GM21360 (cell line): ENCODE measurements at regions not wholly inside any gene's neighbourhood (a gene's known extent, or its start where the extent isn't known, plus 50 kb on each side); places are given as distances from the start of the nearest gene placed in this dataset.
"Not testable (repeated sequence)": the region's sequence is repeated elsewhere in the genome, so short reads cannot be mapped to it uniquely, and the experiment has no call there.

ENCODE experiments used
- ATAC-seq: cut with Tn5 transposase; IDR thresholded peaks from one replicate; pipeline ENCODE4 v1.9.1; 2021; ENCODE audit warnings: mild to moderate bottlenecking, moderate library complexity; ENCODE audit not compliant: unreplicated experiment

DNA sequence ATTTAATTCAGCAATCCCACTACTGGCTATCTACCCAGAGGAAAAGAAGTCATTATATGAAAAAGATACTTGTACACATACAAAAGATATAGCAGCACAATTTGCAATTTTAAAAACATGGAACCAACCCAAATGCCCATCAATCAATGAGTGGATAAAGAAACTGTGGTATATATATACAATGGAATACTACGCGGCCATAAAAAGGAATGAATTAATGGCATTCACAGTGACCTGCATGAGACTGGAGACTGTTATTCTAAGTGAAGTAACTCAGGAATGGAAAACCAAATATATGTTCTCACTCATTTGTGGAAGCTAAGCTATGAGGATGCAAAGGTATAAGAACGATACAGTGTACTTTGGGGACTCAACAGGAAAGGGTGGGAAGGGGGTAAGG lies 102.8 kb upstream of the KCNMA1 start:
- ATAC-seq = not testable (repeated sequence)

DNA sequence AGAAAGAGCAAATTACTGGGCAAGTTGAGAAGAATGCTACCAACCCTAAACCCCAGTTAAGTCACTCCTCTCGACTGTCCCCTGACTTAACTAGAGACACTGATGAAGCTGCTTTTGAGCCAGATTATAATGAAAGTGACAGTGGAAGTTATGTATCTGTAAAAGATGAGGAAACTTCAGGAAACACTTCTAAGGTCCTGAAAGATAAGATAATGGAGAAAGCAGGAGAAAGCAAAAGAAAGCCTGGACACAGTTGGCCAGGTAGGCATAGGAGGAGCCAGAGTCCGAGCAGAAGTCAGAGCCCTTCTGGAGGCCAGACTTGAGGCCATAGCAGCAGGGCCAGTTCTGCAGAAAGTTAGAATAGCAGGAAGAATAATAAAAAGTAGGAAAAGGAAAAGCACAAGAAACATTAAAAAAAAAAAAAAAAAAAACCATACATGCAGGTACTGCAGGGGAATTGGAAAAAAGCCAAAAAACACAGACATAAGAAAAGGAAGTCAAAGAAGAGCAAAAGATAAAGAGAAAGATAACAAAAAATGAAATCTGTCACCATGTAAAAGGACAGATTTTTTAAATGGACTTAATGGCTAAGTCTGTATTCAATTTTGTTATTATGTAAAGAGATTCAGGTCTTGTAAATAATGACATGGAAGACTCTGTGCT lies 101.0 kb upstream of the KCNMA1 start:
- no peak for ATAC-seq

DNA sequence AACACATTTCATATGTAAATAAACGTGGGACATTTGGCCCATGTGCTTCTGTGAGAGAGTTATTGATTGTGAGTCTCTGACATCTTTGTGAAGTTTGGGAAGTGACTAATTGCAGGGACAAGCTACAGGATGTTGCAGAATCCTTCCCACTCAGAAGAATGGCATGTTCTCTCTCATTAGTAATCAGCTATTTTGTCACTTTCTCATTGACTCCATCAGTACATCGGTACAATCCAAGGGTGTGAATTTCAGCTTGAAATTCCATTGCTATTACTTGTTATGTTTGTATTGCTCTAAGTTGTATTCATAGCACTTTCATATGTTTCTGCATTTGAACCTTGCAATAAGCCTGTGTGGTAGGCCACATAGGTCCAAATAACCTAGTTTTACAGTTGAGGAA lies 100.0 kb upstream of the KCNMA1 start:
- ATAC-seq = no peak

DNA sequence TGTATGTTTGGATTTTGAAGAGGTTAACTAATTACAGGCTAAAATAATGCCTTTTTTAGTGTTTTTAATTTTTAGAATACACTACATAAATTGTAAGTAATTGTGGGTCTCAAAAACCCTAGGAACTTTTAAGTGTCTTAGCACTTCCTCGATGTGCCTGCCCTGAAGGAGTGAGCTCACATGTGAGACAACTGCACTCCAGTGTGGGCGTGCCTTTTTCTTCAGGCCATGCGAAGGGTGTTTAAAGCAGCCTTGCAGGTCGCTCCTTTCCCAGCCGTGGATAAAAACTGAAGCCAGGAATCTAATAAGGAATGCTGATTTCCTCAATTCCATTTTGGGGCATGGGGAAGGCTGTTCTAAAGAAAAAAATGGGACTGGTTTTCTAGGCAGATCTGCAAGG lies 97.5 kb upstream of the KCNMA1 start:
- not testable (repeated sequence) for ATAC-seq

DNA sequence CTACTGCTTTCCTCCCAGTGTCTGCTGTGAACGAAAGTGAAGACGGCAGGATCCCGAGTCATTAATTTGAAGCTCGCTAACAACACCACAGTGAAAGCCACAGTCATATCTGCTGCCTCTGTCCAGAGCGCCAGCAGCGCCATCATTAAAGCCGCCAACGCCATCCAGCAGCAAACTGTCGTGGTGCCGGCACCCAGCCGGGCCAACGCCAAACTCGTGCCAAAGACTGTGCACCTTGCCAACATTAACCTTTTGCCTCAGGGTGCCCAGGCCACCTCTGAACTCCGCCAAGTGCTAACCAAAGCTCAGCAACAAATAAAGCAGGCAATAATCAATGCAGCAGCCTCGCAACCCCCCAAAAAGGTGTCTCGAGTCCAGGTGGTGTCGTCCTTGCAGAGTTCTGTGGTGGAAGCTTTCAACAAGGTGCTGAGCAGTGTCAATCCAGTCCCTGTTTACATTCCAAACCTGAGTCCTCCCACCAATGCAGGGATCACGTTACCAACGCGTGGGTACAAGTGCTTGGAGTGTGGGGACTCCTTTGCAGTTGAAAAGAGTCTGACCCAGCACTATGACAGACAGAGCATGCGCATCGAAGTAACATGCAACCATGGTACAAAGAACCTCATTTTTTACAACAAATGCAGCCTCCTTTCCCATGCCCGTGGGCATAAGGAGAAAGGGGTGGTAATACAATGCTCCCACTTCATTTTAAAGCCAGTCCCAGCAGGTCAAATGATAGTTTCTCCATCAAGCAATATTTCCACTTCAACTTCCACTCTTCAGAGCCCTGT lies 94.8 kb upstream of the KCNMA1 start:
- ATAC-seq = no peak

DNA sequence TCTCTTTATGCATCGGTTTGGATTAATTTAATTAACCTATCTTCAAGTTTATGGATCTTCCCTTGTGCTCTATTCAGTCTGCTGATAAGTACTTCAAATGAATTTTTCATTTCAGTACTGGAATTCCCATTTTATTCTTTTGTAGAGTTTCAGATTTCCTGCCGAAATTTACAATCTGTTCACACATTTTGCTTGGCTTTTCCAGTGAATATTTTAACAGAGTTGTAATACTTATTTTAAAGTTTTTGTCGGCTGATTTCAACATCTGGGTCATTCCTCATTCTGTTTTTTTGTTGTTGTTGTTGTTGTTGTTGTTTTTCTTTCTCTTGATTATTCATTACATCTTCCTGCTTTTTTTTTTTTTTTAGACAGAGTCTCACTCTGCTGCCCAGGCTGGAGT lies 89.9 kb upstream of the KCNMA1 start:
- ATAC-seq = no peak

DNA sequence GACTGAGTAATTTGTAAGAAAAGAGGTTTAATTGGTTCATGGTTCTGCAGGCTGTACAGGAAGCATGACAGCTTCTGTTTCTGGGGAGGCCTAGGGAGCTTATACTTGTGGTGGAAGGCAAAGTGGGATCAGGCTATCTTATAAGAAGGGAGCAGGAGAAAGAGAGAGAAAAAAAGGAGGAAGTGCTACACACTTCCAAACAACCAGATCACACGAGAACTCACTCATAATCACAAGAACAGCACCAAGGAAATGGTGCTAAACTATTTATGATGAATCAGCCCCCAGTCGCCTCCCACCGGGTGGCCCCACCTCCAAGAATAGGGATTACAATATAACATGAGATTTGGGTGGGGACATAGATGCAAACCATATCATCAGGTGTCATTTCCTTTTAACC lies 89.1 kb upstream of the KCNMA1 start:
- no peak for ATAC-seq

DNA sequence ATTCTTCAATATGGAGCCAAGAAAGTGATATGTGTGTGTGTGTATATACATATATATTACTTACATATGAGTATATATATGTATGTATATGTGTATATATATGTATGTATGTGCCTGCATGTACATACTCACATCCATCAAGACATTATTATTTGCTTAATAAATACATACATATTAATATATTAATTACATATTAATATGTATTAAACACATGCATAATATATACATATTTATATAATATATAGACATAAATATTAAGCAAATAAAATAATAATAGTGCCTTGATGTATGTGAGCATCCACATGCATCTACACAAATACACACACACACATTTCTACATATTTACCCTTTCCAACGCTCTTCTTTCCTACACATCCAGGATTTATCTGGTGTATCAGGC lies 88.7 kb upstream of the KCNMA1 start:
- ATAC-seq = no peak

DNA sequence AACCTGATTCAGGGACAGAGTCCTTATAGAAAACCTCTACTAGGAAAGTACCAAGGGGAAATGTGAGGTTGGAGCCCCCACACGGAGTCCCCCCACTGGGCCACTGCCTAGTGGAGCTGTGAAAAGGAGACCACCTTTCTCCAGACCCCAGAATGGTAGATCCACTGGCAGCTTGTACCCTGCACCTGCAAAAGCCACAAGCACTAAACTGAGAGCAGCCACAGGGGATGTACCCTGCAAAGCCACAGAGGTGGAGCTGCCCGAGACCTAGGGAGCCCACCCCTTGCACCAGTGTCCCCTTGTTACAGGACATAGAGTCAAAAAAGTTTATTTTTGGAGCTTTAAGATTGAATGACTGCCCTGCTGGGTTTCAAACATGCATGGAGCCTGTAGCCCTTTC lies 87.2 kb upstream of the KCNMA1 start:
- ATAC-seq = no peak

DNA sequence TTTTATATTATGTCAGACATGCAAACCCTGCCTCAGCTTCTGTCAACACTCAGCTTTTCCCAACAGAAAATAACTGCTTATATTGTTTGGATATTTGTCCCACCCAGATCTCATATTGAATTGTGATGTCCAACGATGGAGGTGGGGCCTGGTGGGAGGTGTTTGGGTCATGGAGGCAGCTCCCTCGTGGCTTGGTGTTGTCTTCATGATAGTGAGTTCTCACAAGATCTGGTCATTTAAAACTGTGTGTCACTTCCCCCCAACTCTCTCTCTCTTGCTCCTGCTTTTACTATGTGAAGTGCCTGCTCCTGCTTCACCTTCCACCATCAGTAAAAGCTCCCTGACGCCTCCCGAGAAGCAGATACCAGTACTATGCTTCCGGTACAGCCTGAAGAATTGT lies 85.8 kb upstream of the KCNMA1 start:
- ATAC-seq = no peak

DNA sequence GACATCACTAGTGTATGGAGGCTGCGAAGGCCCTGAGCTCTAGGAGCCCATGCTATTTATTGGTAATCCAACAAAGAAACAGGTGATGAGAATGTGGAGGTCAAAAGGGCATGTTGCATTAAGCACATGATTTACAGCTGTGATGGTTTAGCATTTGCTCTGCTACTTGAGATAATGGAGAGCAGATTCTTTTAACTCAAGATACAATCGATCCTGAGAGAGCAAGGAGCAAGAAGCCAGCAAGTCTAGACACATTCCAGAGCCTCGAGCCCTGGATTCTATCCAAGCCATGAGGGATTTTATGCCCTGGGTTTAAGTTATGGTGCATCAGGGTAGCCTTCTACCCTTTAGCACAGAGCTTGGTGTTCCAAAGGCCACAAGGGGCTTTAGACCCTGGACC lies 85.3 kb upstream of the KCNMA1 start:
- not testable (repeated sequence) for ATAC-seq

DNA sequence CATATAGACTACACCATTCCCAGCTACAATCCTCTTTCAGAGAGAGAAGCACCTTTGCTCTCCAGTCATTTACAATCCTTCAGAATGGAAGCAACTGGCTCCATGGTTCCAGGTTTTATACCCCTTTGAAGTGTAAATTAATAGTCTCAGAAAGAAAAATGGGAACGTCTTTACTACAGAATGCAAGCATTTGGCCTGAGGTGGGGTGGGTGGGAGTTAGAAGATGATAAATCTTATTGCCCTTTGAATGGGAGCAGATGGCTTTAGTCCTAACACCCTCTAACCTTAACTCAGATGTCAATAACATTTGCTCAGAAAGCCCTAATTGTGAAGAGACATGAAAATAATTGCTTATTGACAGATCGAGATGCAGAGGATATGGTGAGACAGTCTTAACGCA lies 84.2 kb upstream of the KCNMA1 start:
- no peak for ATAC-seq

DNA sequence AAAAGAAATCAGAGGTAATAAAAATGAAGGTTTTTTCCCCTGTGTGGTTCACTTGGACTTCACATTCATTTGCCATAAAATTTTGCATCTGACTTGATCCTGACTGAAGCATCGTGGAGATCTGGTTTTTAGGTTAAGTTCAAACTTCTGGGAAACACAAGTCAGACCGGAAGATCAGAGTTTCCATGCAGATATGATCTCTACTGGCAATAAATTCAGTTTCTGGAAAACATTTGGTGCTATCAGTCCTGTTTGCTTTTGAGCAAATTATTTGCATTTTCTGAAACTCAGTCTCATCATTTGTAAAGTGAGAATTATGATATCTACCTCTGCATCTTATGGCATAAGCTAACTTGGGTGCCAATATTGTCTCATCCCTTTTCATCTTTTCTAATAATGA lies 81.3 kb upstream of the KCNMA1 start:
- no peak for ATAC-seq

DNA sequence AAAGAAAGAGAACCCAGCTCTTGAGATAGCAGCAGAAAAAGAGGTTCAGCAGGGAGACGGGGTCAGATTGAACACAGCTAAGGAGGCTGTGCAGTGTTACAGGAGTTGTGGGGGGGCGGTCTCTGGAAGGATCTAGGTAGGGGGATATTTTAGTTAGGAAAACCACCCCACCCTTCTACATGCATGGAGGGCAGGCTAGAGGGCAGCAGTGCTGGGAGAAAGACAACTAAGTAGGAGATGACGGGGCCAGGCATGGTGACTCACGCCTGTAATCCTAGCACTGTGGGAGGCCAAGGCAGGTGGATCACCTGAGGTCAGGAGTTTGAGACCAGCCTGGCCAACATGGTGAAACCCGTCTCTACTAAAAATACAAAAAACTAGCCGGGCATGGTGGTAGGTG lies 80.7 kb upstream of the KCNMA1 start:
- ATAC-seq = not testable (repeated sequence)

DNA sequence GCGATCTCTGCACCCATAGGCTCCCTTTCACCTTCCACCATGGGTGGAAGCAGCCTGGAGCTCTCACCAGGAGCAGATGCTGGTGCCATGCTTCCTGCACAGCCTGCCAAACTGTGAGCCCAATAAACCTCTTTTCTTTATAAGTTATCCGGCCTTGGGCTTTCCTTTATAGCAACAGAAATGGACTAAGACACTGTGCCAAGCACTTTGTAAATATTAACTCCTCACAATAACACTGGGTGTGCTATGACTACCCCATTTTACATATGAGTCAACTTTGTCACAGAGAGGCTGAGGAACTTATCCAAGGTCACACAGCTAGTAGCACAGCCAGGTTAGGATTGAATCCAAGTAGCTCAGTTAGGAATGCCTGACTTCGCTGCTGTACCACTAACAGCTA lies 79.7 kb upstream of the KCNMA1 start:
- ATAC-seq = no peak

DNA sequence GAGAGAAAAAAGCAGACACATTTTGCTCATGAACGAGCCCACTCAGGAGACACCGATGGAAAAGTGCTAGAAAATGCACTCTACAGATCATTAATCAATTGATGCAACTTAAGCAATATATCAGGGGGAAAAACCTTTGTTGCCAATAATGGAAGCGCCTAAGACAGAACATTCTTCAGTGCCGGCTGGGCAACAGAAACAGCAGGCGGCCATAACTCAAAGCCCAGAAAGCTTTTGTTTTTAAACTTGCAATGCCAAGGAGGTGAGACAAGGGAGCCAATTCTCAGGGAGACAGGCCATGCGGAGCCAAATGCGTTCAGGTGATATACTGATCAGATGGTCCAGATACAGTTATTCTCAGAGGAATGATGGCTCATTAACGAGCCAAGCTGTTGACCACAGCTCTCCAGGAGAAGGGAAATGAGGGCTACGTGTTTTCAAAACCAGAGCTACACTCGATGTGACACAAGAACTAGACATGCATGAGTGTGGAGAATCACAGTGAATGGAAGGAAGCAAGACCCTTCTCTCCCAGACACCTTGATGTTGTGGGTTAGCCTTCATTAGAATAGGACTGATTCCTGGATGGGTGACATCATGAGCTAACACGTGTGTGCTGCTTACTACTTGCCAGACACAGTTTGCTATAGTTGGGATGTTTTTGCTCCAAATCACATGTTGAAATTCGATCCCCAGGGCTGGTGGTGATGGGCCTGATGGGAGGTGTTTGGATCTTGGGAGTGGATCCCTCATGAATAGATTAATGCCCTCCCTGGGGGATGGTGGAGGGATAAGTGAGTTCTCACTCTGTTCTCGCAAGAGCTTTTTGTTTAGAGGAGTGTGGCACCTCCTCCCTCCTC lies 79.1 kb upstream of the KCNMA1 start:
- ATAC-seq = no peak

DNA sequence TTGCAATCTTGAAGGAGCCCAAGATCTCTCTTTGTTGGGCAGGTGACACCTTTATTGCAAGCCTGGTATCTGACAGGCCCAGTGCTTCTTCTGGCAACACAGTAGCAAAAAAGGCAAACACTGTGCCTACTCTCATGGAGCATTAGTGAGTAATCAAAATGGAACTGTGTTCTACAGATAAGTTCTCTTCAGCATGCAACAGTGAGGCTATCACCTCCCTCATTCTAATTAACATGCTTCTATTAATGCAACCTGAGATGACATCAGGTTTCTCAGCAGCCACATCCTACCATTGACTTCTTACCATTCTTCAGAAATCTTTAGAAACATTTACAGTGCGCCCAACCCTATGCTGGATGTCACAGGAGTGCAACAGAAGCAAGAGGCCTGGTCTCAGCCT lies 77.9 kb upstream of the KCNMA1 start:
- no peak for ATAC-seq

DNA sequence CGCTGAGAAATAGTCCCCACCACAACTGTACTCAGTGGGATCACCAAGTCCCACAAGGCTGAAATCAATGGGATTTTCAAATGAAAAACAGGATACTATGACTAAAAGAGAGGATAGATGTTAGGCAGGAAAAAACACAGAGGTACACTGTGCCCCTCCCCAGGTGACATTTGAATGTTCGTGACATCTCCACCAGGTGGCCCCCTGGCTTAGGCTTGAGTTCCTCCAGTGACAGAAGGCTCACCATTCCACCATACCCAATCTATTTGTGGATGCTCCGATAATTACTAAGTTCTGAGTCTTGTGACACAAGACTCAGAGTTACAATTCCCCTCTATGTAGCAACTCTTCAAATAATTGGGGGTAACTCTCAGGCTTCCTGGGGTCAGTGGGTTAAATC lies 77.5 kb upstream of the KCNMA1 start:
- no peak for ATAC-seq

DNA sequence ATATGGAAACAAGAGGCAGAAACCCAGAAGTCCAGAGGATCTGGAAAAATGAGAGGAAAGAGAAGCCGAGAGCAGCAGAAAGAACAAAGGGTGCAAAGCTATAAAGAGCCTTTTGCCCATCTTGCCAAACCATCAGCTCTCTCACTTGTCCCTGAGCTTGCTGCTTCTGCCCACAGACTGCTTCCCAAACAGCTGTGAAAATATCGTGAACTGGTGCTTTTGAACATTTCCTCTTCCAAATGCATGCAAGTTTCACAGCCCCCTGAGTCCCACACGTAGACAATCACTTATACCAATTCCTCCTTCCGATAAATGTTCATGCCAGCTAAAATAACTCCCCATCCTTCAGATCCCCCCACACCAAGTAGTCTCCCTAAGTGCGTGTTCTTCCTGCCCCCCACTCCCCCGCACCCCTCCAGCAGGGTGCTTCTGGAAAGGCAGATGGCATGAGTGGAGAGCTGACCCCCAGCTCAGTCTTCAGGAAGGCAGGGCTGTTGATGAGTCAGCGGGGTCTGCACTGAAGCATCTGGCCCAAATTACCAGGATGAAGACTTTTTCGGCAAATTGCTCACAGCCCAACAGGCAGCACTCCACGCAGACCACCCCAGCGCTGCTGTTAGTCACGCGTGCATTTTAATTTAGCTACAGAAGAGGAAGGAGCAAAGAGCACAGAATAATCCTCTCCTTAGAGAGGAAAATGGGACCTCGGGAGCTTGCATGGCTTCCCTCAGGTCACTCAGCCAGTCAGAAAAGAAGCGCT lies 76.1 kb upstream of the KCNMA1 start:
- no peak for ATAC-seq

DNA sequence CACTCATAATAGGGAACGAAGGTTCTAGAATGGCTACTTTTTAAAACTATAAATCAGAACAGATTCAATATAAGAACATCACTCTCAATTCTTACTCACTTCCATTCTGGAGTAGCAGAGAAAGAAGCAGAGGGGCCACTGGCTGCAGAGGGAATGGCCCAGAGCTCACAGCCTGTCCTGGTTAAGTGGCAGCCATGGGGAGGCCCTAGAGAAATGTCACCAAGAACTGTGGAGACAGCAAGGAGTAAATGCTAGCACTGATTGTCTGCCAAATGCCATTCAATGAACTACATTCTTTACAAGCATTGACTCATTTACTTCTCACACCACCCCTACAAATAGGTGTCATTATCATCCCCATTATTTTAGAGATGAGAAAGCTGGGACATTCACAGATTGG lies 74.6 kb upstream of the KCNMA1 start:
- no peak for ATAC-seq

DNA sequence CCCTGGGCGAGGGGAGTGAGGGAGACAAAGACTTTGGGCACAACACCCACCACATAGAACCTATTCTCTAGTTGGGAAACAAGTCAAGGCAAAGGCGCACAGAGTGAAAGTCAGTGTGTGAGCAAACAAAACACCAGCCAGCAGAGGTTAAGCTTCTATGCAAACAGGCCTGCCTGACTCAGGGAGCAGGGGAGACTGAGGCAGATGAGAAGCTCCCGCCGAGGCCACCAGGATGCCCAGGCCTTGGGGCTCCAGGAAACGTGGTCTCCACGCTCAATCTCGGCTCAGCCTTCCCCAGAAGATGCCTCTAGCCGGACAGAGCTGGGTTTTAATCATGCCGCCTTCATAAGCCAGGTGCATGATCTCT lies 74.1 kb upstream of the KCNMA1 start:
- ATAC-seq = no peak
